ENCODE measurements at regions not wholly inside any gene's neighbourhood (a gene's known extent, or its start where the extent isn't known, plus 50 kb on each side); places are given as distances from the start of the nearest gene placed in this dataset.

- no peak for TF ChIP-seq CTCF (IDR thresholded peaks at IDR 0.05)
- no peak for TF ChIP-seq POLR2A (IDR thresholded peaks at IDR 0.05)
- no peak for TF ChIP-seq POLR2AphosphoS5 (IDR thresholded peaks at IDR 0.05; ENCODE audit: insufficient read depth in 1 of 2, low read depth in 1 of 2)
Measured at GRCh38 chr11:27205779-27206570, 157.0 kb downstream of the CCDC34 start.
